Endometrium (tissue), 2 donors: ENCODE measurements at regions not wholly inside any gene's neighbourhood (a gene's known extent, or its start where the extent isn't known, plus 50 kb on each side); places are given as distances from the start of the nearest gene placed in this dataset.

Experiments used
- FAIRE-seq: peaks from 2 replicates; lab custom pipeline; 2012; peaks lifted over from hg19 to GRCh38; lab: Jason Lieb, UNC
- donor health status: control.
- donor health status: control.

GRCh38 chr3:115332998-115333397 lies 185.9 kb upstream of the ZBTB20 start:
- FAIRE-seq: no peak

- no peak for FAIRE-seq
Measured at GRCh38 chr3:115336836-115337235, 189.7 kb upstream of the ZBTB20 start.

DNA sequence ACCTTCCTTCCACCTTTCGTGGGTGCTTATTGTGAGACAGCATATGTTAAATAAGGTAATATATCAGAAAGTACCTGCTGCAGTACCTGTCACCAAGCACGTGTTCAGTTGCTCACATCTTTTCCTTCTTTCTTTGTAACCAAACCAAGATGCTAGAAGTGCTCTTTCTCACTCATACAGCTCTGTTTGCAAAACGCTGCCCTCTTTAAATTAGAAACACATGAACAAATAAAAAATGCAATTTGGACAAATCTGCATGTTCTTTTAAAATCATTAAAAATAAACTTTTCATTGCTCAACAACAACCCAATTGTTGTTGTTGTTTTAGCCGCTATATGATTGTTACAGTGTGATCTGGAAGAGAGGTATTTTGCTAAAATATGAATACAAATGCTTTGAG lies 193.5 kb upstream of the ZBTB20 start:
- peak; percentile 26 for FAIRE-seq

DNA sequence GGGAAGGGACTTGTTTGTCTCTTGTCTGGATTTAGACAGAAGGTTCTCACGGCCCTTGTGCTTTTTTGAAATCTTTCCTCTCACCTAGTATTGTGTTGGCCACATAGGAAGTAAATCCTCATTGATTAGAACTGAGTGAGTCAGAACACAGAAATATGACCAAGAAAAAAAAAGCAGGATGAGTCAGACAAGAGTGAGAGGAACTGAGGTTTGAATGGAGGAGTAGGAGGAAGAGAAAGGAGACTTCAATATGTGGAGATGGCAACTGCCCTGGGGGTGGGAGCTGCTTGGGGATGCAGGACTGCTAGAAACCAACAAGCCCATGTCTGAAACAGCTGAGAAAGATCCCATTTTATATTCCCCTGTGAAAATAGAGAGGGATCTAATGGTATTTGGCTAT lies 194.1 kb upstream of the ZBTB20 start:
- no peak for FAIRE-seq

- no peak for FAIRE-seq
Measured at GRCh38 chr3:115347737-115348136, 200.6 kb upstream of the ZBTB20 start.

DNA sequence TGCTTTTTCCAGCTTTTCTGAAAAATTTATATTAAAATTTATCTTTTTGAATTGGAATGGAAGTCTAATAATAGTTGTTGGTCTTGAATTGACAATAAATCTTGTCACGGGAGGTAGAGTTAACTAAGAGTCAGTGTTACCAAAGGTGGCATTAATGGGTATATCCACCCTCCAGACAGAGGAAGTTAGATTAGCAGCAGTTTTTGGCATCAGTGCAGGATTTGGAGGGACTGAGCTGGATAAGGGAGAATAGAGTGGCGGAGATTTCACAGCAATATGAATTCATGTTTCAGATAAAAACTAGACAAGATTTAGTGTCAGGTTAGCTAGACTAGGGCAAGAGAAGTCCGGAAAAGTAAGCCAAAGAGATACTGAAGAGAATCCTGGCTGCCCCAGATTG lies 201.3 kb upstream of the ZBTB20 start:
- FAIRE-seq: no peak

DNA sequence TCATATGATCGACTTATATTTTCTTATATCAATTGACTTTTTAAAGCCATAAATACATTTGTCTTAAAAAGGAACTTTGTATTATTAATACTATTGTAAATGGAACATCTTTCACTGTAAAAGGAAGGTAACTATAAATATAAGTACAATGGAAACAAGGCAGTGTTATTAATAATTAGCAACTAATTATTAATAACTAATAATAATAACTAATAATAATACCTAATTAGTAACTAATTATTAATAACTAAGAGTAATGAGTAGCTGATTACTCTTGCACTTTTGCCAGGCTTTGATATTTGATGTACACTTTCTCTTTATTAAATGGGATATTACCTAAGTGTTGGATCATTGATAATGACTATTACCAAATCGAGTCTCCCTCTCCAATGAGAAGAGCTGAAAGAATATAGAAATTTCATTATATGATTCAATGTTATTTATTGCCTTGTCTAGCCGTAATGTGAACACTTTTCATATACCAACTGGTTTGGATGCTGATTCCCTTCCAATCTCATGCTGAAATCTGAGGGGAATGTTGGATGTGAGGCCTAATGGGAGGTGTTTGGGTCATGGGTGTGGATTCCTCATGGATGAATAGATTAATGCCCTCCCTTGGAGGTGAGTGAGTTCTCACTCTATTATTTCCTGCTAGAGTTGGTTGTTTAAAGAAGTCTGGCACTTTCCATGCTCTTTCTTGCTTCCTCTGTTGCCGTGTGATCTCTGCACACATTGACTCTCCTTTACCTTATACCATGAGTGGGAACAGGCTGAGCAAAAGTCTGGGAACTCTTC lies 202.1 kb upstream of the ZBTB20 start:
- FAIRE-seq: no peak

- FAIRE-seq: no peak
Measured at GRCh38 chr3:115350606-115351005, 203.5 kb upstream of the ZBTB20 start.

DNA sequence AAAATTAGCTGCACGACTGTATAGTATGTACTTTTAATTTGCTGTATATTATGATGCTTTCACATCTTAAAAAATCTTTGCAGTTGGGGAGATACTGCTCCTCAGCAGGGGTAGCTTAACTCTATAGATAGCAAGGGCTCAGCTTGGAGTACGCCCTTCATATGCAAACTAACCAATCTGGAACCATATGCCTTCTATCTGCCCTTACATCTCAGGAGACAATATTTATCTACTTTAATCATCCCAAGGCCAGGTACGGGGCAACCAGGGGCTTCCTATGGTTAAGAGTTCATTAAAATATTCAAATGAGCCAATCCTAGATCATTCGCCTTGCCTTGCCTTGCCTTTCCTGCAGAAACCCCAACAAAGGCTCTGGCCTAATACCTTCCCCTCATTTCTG lies 204.1 kb upstream of the ZBTB20 start:
- no peak for FAIRE-seq

GRCh38 chr3:115354010-115354409 lies 206.9 kb upstream of the ZBTB20 start:
- FAIRE-seq: no peak

DNA sequence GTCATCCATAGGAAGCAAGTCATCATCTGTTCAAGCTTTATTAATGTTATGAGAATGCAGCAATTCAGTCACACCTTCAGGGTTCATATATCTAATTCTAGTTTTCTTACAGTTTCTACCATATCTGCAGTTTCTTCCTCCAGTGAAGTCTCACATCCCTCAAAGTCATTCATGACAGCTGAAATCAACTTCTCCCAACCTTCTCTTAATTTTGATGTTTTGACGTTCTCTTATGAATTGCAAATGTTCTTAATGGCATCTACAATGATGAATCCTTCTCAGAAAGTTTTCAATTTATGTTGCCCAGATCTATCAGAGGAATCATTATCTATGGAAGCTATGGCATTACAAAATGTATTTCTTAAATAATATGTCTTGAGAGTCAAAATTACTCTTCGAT lies 210.4 kb upstream of the ZBTB20 start:
- no peak for FAIRE-seq

GRCh38 chr3:115359536-115359935 lies 212.4 kb upstream of the ZBTB20 start:
- no peak for FAIRE-seq

- no peak for FAIRE-seq
Measured at GRCh38 chr3:115361806-115362205, 214.7 kb upstream of the ZBTB20 start.

DNA sequence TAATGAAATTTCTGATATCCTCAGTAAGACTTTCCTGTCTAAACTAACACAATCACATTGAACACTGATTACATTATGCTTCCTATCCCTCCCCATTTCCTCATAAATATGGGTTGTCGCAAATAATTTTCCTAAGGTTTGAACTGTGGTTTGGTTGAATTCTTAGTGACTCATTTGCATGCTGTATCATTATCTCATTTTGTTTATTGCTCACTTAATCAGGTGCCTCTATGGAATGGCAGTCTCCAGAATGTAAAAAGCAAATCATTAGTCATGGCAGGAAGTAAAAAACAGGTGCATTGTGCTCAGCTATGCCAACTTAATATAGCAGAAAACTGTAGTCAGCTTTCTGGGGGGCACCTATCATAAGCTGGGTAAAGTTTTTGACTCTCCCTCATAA lies 216.0 kb upstream of the ZBTB20 start:
- FAIRE-seq: no peak

- no peak for FAIRE-seq
Measured at GRCh38 chr3:115369021-115369420, 221.9 kb upstream of the ZBTB20 start.

DNA sequence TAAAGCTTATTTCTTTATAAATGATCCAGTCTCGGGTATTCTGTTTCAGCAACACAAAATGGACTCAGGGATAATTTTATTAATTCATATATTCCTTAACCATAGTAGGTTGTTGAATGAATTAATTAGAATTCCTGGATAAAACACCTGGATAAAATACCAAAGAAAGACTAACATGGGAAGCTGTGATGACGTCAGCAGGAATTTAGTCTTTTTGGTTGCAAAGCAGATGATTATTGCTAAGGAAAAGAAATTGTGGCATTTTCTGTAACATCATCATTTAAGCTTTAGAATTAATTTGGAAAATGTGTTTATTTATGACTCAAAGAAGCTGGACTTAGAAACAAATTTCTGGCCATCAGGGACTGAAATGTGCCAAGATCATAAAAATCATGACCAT lies 228.3 kb upstream of the ZBTB20 start:
- no peak for FAIRE-seq

GRCh38 chr3:115380883-115381572 lies 233.9 kb upstream of the ZBTB20 start:
- no peak for FAIRE-seq

DNA sequence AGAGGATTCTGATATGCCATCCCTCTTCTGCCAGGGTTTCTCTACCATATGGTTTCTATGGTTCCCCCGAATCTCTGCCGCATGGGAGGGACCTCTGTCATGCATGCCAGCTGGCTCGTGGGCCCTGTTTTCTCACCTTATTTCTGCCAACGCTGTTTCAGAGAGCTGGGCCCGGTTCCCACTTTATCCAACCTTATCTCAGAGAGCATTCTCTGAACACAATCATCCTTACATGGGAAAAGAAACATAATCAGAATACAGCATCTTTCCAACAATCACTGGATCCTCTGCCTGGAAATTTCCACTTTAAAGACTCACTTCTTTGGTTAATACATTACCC lies 234.5 kb upstream of the ZBTB20 start:
- FAIRE-seq: no peak

DNA sequence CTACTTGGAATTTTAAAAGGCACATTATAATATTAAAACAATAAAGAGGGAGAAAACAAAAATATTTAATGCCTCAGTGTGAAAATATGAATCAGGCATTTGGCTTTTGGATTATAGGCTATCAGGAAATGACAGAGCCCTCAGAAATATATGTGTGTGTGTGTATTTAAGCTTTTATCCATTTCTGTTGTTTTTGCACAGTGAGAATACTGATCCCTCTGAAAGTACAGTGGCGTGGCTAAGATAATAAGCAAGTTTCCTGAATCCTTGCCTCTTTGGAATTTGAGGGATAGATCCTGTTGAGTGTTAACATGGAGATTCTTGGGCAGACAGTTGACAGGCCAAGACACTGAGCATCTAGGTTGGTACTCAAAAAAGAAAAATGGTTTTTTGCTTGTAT lies 234.8 kb upstream of the ZBTB20 start:
- no peak for FAIRE-seq

DNA sequence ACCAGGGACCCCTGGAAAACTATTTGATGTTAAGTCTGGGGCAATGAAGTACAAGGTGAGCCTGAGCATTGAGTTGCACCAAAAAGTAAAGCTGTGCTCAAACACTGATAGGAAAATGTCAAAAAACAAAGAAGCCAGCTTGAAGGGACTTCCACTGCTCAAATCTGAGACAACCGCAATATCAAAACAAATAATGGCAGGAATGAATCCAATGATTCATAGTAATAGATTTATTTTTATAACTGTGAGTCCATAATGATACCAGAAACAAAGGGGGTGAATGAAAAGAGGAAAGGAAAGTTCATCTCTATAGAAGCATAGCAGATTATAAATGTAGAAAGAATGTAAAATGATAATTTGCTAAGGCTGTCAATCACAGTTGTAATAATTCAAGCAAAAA lies 237.3 kb upstream of the ZBTB20 start:
- no peak for FAIRE-seq

DNA sequence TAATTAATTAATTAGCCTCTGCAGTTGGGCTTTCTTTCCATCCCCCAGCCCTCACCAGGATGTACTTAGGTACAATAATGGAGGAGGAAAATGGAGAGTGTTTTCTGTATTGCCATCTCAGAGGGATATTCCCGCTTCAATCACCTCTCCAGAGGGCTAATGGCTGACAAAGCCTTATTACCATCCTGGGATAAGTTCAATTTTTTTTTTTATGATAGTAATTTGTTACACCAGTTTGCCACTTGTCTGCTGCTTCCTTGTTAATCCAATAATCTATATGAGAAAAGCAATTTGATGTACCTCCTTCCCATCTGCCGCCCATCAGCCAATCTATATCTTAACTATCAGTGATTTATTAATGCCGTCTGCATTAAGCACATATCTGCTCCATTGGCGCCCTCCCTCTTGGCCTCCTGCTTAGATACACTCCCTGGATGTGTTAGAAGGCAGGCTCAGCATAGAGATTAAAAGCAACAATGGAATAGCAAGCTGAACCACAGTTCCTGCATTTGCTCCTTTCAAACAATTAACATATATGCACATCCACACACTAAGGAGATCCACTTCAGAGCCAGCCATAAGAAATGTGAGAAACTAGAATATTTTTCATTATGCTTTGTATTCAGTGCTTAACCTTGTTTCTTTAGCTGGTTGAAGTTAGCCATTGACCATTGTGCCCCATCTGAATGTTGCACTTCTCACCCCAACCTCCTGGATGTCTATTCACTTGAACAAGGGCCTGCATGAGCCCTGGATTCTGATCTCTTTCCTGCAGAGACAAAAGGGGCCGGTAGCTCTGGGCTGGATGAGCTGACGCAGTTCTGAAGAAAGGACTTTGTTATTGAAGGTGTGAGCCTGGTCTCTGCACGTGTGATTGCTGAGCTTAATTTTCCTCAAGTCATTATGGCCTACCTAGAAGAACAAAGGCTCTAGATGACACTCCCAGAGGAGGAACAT lies 237.3 kb upstream of the GAP43 start:
- no peak for FAIRE-seq

DNA sequence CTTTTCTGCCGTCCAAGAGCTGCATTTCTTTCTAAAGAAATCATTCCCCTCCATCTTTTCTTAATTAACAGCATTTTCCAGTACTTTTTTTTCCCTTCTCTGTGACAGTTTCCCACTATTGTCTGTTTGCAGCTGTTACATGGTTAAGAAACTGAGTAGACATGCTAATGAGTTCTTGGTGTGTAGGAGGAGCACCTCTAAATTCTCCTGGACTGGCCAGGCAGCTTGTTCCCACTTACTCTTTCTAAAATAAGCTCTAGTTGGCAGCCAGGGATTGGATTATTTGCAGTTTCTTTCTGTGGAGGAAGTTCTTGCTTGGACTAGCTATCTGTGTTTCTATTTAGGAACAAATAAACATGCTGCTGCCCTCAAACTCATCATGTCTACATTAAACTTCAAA lies 235.1 kb upstream of the GAP43 start:
- FAIRE-seq: peak; percentile 55

- FAIRE-seq: no peak
Measured at GRCh38 chr3:115388811-115389210, 234.5 kb upstream of the GAP43 start.
